SU-DHL-6 (cell line): ENCODE measurements at regions not wholly inside any gene's neighbourhood (a gene's known extent, or its start where the extent isn't known, plus 50 kb on each side); places are given as distances from the start of the nearest gene placed in this dataset.

Experiments
- EZH2phosphoT487 ChIP-seq: fragments of 200-600 bp; sonication (generic), shearing (Covaris generic); conservative IDR thresholded peaks from 2 replicates; pipeline ENCODE4 v1.6.1; 2018; ENCODE audit warnings: mild to moderate bottlenecking, antibody characterized with exemption, low read length, moderate library complexity, mixed read lengths
- TF ChIP-seq, protein P1 (sequence below): fragments of 200-600 bp; sonication (generic); IDR thresholded peaks from one replicate; pipeline ENCODE4 v1.5.1; 2017; ENCODE audit warnings: antibody characterized with exemption, mild to moderate bottlenecking, low read length, moderate library complexity; ENCODE audit not compliant: insufficient read depth, poor library complexity, severe bottlenecking

GRCh38 chr5:3911773-3912172, 316.1 kb downstream of the IRX1 start:
- TF ChIP-seq, protein P1, sequence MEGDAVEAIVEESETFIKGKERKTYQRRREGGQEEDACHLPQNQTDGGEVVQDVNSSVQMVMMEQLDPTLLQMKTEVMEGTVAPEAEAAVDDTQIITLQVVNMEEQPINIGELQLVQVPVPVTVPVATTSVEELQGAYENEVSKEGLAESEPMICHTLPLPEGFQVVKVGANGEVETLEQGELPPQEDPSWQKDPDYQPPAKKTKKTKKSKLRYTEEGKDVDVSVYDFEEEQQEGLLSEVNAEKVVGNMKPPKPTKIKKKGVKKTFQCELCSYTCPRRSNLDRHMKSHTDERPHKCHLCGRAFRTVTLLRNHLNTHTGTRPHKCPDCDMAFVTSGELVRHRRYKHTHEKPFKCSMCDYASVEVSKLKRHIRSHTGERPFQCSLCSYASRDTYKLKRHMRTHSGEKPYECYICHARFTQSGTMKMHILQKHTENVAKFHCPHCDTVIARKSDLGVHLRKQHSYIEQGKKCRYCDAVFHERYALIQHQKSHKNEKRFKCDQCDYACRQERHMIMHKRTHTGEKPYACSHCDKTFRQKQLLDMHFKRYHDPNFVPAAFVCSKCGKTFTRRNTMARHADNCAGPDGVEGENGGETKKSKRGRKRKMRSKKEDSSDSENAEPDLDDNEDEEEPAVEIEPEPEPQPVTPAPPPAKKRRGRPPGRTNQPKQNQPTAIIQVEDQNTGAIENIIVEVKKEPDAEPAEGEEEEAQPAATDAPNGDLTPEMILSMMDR: no peak
- no peak for TF ChIP-seq EZH2phosphoT487
